ENCODE measurements at regions not wholly inside any gene's neighbourhood (a gene's known extent, or its start where the extent isn't known, plus 50 kb on each side); places are given as distances from the start of the nearest gene placed in this dataset.

DNA sequence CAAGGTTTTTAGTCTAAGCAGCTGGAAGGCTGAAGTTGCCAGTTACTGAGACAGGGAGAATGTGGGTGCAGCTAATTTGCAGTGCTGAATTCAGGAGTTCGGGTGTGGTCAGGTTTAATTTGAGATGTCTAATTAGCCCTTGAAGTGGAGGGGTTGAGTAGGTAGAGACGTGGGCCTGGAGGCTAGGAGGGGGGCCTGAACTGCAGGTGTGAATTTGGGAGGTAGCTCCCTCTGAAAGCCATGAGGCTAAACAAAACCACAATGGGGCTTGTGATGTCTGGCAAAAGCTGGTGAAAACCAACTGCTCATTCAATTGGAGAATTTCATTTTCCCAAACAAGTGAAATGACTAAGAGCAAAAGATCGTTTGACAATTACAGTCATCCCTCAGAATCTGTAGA lies 246.0 kb upstream of the NFE2L3 start:
- Mint-ChIP-seq H3K9me3 (no peaks in the 10 kb centered on the region), H3K36me3 (ENCODE audit: low read depth) (no peaks in the 10 kb centered on the region), H3K4me1 (ENCODE audit: low read depth) (no peaks in the 10 kb centered on the region), H3K4me3 (no peak overlapping the region), H3K27me3 (no peaks in the 10 kb centered on the region), H3K27ac (no peak overlapping the region)
- Histone ChIP-seq H3K36me3 (ENCODE audit: insufficient read depth, low read length) (no peaks in the 10 kb centered on the region), H3K4me3 (ENCODE audit: low read length) (no peak overlapping the region), H3K27me3 (ENCODE audit: control insufficient read depth in 1 of 2, insufficient read depth in 2 of 2, low read length in 2 of 2) (peaks cover 4 to 5% of the 10 kb centered on the region in 2 experiments), H3K9me3 (ENCODE audit: control insufficient read depth in 1 of 2, insufficient read depth in 1 of 2, low read length in 2 of 2) (no peaks in the 10 kb centered on the region), H3K4me1 (ENCODE audit: insufficient read depth, low read length) (no peaks in the 10 kb centered on the region), H3K27ac (ENCODE audit: low read depth in 1 of 2, low read length in 2 of 2) (no peak overlapping the region)
- ChIA-PET POLR2A (no interaction called here), CTCF (no interaction called here)
- TF ChIP-seq CTCF (IDR thresholded peaks at IDR 0.05) = no peak
- ATAC-seq (ENCODE audit: poor library complexity) (no peak), DNase-seq (no peak)
- intact Hi-C loops (cut with DNase I, micrococcal nuclease) = no loop called here

DNA sequence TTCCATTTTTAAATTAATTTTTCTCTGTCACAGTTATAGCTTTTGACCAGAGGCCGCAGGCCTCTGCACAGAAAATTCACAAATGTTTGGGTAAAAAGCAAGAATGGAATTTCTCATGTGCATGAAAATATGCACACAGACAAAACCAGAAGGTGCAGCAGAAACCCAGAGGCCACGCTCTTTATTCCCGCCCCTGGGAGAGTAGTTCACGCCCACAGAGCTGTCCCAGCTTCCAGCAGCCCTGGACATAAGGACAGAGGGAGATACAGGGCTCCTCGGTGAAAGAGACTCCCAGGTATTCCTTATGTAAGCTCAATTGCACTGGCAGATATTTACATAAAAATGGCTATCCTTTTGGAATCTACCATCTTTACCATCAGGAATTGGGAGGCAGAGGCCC lies 245.2 kb upstream of the NFE2L3 start:
- POLR2A ChIA-PET = no interaction called here
- CTCF ChIA-PET = no interaction called here
- no peaks in the 10 kb centered on the region for H3K36me3 ChIP-seq (ENCODE audit: insufficient read depth, low read length)
- H3K4me3 Mint-ChIP-seq = no peak overlapping the region
- H3K27ac Mint-ChIP-seq = no peak overlapping the region
- DNase-seq (no peak), ATAC-seq (ENCODE audit: poor library complexity) (no peak)
- H3K27ac ChIP-seq (ENCODE audit: low read depth in 1 of 2, low read length in 2 of 2) = no peak overlapping the region
- TF ChIP-seq CTCF (IDR thresholded peaks at IDR 0.05) = no peak
- peaks cover 4 to 5% of the 10 kb centered on the region in 2 experiments for H3K27me3 ChIP-seq (ENCODE audit: control insufficient read depth in 1 of 2, insufficient read depth in 2 of 2, low read length in 2 of 2)
- H3K4me3 ChIP-seq (ENCODE audit: low read length) = no peak overlapping the region
- no peaks in the 10 kb centered on the region for H3K9me3 ChIP-seq (ENCODE audit: control insufficient read depth in 1 of 2, insufficient read depth in 1 of 2, low read length in 2 of 2)
- H3K4me1 Mint-ChIP-seq (ENCODE audit: low read depth) = no peaks in the 10 kb centered on the region
- no peaks in the 10 kb centered on the region for H3K9me3 Mint-ChIP-seq
- intact Hi-C loops (cut with DNase I, micrococcal nuclease) = no loop called here
- H3K4me1 ChIP-seq (ENCODE audit: insufficient read depth, low read length) = no peaks in the 10 kb centered on the region
- no peaks in the 10 kb centered on the region for H3K27me3 Mint-ChIP-seq
- H3K36me3 Mint-ChIP-seq (ENCODE audit: low read depth) = no peaks in the 10 kb centered on the region

- no peaks in the 10 kb centered on the region for H3K36me3 ChIP-seq (ENCODE audit: insufficient read depth, low read length)
- H3K27ac ChIP-seq (ENCODE audit: low read depth in 1 of 2, low read length in 2 of 2) = no peak overlapping the region
- no peaks in the 10 kb centered on the region for H3K9me3 ChIP-seq (ENCODE audit: control insufficient read depth in 1 of 2, insufficient read depth in 1 of 2, low read length in 2 of 2)
- DNase-seq (no peak), ATAC-seq (ENCODE audit: poor library complexity) (no peak)
- Mint-ChIP-seq H3K27ac (no peak overlapping the region), H3K4me1 (ENCODE audit: low read depth) (no peaks in the 10 kb centered on the region), H3K9me3 (no peaks in the 10 kb centered on the region), H3K27me3 (no peaks in the 10 kb centered on the region), H3K36me3 (ENCODE audit: low read depth) (no peaks in the 10 kb centered on the region), H3K4me3 (no peak overlapping the region)
- no peak overlapping the region for H3K4me3 ChIP-seq (ENCODE audit: low read length)
- H3K27me3 ChIP-seq (ENCODE audit: control insufficient read depth in 1 of 2, insufficient read depth in 2 of 2, low read length in 2 of 2) = peaks cover 4 to 5% of the 10 kb centered on the region in 2 experiments
- intact Hi-C loops (cut with DNase I, micrococcal nuclease) = no loop called here
- TF ChIP-seq CTCF (IDR thresholded peaks at IDR 0.05) = no peak
- H3K4me1 ChIP-seq (ENCODE audit: insufficient read depth, low read length) = no peaks in the 10 kb centered on the region
- ChIA-PET POLR2A (no interaction called here), CTCF (no interaction called here)
These were observed 244.8 kb upstream of the NFE2L3 start for GRCh38 chr7:25907214-25907613.
